ENCODE measurements at regions not wholly inside any gene's neighbourhood (a gene's known extent, or its start where the extent isn't known, plus 50 kb on each side); places are given as distances from the start of the nearest gene placed in this dataset.

DNA sequence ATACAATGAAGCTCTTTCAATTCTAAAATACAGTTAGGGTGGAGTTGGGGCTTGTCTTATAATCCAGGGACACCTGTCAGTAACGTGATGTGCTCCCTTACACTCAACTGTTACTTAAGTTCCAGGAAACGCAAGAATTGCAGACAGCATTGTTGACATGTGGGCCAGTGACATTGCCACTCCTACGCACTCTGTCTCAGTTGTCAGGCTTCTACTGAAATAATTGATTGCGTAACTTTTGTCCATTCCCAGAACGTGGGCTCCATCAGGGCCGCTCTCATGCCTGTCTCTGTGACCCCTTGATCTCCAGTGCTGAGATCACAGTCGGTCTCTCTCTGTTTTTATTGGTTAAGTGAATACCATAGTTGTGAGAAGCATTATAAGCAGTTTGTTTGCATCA lies 487.8 kb downstream of the GALR1 start:
- TF ChIP-seq STAT5B (CRISPR knock-in tag; IDR thresholded peaks at IDR 0.05) (no peak), TP53 (CRISPR knock-in tag; conservative IDR thresholded peaks at IDR 0.05) (no peak), SP1 (IDR thresholded peaks at IDR 0.05) (no peak), SP1 (CRISPR knock-in tag; IDR thresholded peaks at IDR 0.05) (no peak), HNRNPLL (IDR thresholded peaks at IDR 0.05; ENCODE audit: low read depth, low read length, poor library complexity, severe bottlenecking) (no peak), ZNF274 (CRISPR knock-in tag; IDR thresholded peaks at IDR 0.05) (no peak), WIZ (CRISPR knock-in tag; IDR thresholded peaks at IDR 0.05) (no peak), ZNF296 (CRISPR knock-in tag; conservative IDR thresholded peaks at IDR 0.05) (no peak), ATRX (CRISPR knock-in tag; IDR thresholded peaks at IDR 0.05; ENCODE audit: borderline replicate concordance) (no peak), NBN (conservative IDR thresholded peaks at IDR 0.05) (no peak), NR2C2 (CRISPR knock-in tag; IDR thresholded peaks at IDR 0.05; ENCODE audit: borderline replicate concordance) (no peak), RFX5 (IDR thresholded peaks at IDR 0.05; ENCODE audit: low read depth, low read length) (no peak)
- TF ChIP-seq, protein P1, sequence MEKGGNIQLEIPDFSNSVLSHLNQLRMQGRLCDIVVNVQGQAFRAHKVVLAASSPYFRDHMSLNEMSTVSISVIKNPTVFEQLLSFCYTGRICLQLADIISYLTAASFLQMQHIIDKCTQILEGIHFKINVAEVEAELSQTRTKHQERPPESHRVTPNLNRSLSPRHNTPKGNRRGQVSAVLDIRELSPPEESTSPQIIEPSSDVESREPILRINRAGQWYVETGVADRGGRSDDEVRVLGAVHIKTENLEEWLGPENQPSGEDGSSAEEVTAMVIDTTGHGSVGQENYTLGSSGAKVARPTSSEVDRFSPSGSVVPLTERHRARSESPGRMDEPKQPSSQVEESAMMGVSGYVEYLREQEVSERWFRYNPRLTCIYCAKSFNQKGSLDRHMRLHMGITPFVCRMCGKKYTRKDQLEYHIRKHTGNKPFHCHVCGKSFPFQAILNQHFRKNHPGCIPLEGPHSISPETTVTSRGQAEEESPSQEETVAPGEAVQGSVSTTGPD (CRISPR knock-in tag; IDR thresholded peaks at IDR 0.05) = no peak
- TF ChIP-seq, protein P2, sequence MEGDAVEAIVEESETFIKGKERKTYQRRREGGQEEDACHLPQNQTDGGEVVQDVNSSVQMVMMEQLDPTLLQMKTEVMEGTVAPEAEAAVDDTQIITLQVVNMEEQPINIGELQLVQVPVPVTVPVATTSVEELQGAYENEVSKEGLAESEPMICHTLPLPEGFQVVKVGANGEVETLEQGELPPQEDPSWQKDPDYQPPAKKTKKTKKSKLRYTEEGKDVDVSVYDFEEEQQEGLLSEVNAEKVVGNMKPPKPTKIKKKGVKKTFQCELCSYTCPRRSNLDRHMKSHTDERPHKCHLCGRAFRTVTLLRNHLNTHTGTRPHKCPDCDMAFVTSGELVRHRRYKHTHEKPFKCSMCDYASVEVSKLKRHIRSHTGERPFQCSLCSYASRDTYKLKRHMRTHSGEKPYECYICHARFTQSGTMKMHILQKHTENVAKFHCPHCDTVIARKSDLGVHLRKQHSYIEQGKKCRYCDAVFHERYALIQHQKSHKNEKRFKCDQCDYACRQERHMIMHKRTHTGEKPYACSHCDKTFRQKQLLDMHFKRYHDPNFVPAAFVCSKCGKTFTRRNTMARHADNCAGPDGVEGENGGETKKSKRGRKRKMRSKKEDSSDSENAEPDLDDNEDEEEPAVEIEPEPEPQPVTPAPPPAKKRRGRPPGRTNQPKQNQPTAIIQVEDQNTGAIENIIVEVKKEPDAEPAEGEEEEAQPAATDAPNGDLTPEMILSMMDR (CRISPR knock-in tag; IDR thresholded peaks at IDR 0.05) = no peak

All from HepG2 (cell line).